C1 segment of cervical spinal cord (tissue), 14 donors: ENCODE measurements at regions not wholly inside any gene's neighbourhood (a gene's known extent, or its start where the extent isn't known, plus 50 kb on each side); places are given as distances from the start of the nearest gene placed in this dataset.
"Not testable (repeated sequence)": the region's sequence is repeated elsewhere in the genome, so short reads cannot be mapped to it uniquely, and the experiment has no call there.

ENCODE experiments used
- DNase-seq, 14 donors: peaks; one replicate each; lab custom pipeline; 2025; lab: John Stamatoyannopoulos, UW

- DNase-seq = no peak
Observed at GRCh38 chr1:214980921-214981320, 101.6 kb upstream of the KCNK2 start.

- no peak for DNase-seq
Observed at GRCh38 chr1:214983126-214983869, 99.2 kb upstream of the KCNK2 start.

- DNase-seq = no peak
Observed at GRCh38 chr1:214989341-214989740, 93.2 kb upstream of the KCNK2 start.

GRCh38 chr1:214990619-214991018, 91.9 kb upstream of the KCNK2 start:
- DNase-seq = no peak

DNA sequence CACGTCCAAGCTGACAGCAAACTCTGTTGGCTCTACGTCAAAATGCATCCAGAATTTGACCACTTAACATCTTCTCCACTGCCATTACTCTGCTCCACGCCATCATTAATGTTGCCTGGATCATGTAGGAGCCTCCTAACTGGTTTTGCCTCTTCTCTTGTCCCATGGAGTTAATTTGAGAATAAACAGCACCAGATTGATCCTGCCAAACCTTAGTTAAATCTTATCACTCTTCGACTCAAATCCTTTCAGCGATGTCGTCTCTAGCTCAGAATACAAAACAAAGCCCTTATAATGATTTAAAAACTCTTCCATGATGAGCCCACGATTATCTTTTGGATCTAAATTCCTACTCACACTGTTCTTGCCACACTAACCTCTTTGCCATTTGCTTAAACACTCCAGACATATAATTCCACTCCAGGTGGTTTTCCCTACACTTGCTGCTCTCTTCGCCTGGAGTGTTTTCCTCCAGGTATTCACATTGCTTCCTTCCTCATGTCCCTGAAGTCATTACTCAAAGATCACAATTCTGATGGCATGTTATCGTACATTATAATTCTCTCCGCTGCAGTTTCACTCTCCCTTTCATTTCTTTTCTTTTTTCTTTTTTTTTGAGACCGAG, 90.7 kb upstream of the KCNK2 start:
- DNase-seq = no peak

GRCh38 chr1:214993419-214993818, 89.1 kb upstream of the KCNK2 start:
- no peak for DNase-seq

- DNase-seq = no peak
Observed at GRCh38 chr1:214997685-214998084, 84.9 kb upstream of the KCNK2 start.

DNA sequence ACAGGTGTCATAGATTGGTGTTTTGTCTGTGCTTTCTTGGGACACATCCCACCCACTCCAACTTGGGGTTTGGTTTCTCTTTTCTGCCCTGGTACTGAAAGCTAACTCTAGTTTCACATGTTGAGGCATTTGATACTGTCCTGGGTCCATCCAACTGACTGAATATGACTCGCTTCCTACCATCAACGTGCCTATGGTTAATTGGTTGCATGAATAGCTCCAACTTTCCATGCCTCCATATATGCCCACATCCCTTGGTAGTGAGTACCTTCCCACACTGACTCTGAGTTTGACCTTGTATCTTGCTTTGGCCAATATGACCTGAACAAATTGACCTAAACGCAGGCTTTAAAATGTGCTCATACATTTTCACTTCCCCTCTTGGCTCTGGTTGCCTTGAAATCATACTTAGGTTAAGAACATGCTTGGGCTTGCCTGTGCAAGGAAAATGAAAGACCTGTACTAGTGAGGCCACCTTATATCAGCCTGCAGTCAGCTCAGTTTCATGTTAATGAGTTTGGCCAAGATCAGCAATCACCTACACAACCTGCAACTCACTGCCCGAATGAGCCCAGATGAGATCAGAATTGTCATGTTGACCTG, 81.0 kb upstream of the KCNK2 start:
- DNase-seq = no peak

DNA sequence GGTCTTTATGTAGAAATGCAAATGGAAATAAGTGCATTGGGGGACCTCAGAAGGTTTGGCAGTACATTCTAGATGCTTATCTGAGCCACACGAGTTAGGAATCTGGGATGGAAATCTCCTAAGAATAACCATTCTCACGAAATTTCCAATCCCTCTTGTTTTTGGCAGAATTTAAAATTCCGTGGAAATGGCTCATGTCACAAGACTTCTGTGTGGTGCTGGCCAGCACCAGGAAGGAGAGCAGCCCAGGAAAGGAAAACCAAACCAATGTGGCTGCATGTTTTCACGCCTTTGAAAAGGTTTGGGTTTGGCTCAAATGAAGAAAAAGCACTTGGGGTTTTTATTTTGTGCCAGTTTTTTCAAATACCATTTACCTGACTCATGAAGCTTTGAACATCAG, 80.1 kb upstream of the KCNK2 start:
- DNase-seq = no peak

- no peak for DNase-seq
Observed at GRCh38 chr1:215003686-215004085, 78.9 kb upstream of the KCNK2 start.

DNA sequence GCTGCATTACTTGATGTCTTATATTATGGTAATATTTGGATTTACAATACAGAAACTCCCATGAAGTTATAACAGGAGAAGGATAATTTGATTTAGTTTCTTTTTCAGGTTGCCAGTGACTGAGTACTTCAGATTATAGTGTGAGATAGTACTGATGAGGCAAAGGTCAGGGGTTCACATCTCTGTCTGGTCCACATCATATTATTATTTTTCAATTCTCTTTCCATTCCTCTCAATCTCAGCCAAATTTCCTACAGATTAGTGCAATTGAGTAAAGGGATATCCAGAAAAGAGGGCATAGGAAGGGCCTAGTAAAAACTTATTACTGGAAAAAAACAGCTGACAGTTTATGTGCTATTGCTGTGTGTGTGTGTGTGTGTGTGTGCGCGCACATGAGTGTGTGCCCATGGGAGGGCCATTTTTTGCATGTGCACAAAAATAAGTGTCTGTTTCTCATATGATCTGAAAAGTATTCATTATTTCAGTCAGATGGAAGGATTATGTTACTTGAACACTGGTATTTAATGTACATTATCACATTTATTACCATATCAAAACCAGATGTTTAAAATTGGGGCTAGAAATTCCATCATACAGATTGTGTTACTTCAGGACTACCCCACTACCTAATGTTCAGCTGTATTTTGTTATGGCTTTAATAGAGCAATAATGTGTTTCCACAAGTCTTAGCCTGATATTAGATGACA, 78.3 kb upstream of the KCNK2 start:
- no peak for DNase-seq

DNA sequence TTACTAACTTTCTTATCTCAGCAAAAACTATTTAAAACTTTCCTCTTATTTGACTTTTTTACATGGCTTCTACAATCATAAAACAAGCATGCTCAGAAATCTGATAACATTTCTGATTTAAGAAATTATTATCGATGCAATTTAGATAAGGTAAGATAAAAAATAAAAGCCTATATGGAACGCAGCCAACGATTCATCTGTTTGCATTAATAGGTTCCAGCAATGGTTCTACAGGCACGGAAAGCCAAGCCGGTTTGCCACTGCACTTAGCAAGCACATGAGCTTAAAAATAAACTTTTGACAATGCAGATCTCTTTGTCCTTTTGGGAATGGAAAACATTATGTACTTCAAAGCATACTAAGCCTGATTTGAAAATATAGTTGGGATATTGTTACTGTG, 77.5 kb upstream of the KCNK2 start:
- DNase-seq = no peak

DNA sequence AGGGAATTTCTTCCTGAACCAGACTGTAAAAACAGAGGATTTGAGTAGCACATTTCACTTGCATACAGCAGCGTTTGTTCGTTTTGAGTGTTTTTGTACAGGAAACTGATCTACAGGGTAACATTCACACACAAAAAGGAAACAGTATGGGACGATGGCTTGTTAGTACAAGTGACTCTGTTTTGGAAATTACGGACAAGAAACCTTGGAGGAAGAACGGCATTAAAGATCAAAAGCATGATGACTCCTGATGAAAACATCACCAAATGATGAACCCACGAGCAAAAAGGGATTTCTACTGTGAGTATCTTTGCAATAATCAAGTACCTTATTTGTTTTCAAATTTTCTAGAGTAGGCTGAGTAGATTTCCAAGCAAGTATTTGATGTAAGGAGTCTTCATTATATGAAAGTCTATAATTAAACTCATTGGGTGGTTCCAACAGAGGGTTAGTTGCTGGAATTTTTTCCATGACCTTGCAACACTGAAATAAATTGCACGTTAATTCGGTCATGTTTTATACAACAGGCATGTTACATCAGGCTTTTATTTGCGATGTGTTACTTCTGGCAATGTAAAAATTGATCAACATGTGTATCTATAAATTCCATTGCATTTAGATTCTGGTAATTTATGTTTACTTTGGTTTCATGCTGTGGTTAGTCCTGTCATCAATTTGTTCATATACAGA, 76.7 kb upstream of the KCNK2 start:
- DNase-seq = no peak

GRCh38 chr1:215007880-215008279, 74.7 kb upstream of the KCNK2 start:
- DNase-seq = no peak

DNA sequence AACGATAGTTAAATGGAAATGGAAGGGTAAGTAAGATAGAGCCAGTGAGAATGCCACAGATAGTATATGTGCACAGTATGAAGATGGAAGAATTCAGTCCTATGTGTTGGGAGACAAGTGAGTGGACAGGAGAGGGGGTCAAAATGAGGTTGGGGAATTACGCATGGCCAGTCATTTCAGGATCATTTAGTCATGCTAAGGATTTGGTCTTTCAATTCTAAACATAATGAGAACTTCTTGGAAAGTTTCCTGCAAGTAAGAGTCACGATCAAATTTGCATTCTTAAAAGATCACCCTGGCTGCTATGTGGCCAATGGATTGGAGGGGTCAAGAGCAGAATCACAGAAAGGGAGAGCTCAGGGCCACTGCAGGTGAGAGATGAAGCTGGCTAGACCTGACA, 64.0 kb upstream of the KCNK2 start:
- no peak for DNase-seq

- DNase-seq = no peak
Observed at GRCh38 chr1:215022204-215022603, 60.3 kb upstream of the KCNK2 start.

GRCh38 chr1:215022741-215023141, 59.8 kb upstream of the KCNK2 start:
- no peak for DNase-seq

- DNase-seq = no peak
Observed at GRCh38 chr1:215023155-215023832, 59.2 kb upstream of the KCNK2 start.

- DNase-seq = no peak
Observed at GRCh38 chr1:215028954-215029353, 53.6 kb upstream of the KCNK2 start.

- not testable (repeated sequence) for DNase-seq
Observed at GRCh38 chr1:215030581-215030980, 52.0 kb upstream of the KCNK2 start.

GRCh38 chr1:215031392-215031791, 51.1 kb upstream of the KCNK2 start:
- no peak for DNase-seq
